IPS-20b (cell line): ENCODE measurements at regions not wholly inside any gene's neighbourhood (a gene's known extent, or its start where the extent isn't known, plus 50 kb on each side); places are given as distances from the start of the nearest gene placed in this dataset.

ENCODE experiments used
- H3K27ac ChIP-seq: one replicate; pipeline ENCODE4 v1.5.1; 2013; ENCODE audit warnings: low read length
- H3K27me3 ChIP-seq: 2 replicates; pipeline ENCODE4 v1.6.1; 2013; ENCODE audit warnings: mild to moderate bottlenecking, low read length, inconsistent platforms; ENCODE audit not compliant: insufficient read depth
- H3K36me3 ChIP-seq: 2 replicates; pipeline ENCODE4 v1.6.1; 2013; ENCODE audit warnings: low read depth, mild to moderate bottlenecking, inconsistent platforms, low read length, moderate library complexity; ENCODE audit not compliant: insufficient read depth
- H3K4me1 ChIP-seq: 2 replicates; pipeline ENCODE4 v1.6.1; 2013; ENCODE audit warnings: mild to moderate bottlenecking, control low read depth, inconsistent platforms, low read length, moderate library complexity; ENCODE audit not compliant: insufficient read depth
- H3K4me3 ChIP-seq: 2 replicates; pipeline ENCODE4 v1.5.1; 2013; ENCODE audit warnings: mild to moderate bottlenecking, low read length, inconsistent platforms
- H3K9ac ChIP-seq: 2 replicates; pipeline ENCODE4 v1.6.1; 2013; ENCODE audit warnings: low read depth, mild to moderate bottlenecking, inconsistent platforms, low read length, moderate library complexity
- H3K9me3 ChIP-seq: 2 replicates; pipeline ENCODE4 v1.6.1; 2013; ENCODE audit warnings: mild to moderate bottlenecking, low read depth, low read length, inconsistent platforms; ENCODE audit not compliant: insufficient read depth

DNA sequence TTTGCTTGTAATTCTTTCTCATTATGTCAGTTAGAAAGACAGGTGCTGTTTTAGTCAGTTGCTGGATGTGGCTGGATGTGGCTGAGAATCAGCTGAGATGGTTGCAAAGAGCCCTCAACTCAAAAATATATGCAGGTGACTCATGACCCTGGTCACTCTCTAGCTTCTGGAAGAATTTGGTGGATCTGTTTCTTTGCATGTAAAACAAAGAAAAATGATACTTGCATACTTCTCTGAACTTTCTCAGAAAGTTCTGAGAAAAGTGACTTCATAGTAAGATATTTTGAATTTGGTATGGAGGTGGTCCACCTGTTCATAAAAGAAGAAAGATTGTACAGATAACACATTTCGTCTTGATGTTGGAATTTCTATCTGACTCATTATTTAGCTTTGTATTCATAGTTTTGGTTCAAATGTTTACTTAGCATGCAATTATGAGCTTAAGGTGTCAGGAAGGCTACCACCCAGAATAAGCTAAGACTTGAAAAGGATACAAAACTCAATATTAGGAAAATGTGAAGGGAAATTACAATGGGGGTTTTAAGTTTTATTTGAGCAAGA is 163.2 kb upstream of the OLIG3 start:
- Histone ChIP-seq H3K27me3 (no peaks in the 10 kb centered on the region), H3K4me3 (no peak overlapping the region)

DNA sequence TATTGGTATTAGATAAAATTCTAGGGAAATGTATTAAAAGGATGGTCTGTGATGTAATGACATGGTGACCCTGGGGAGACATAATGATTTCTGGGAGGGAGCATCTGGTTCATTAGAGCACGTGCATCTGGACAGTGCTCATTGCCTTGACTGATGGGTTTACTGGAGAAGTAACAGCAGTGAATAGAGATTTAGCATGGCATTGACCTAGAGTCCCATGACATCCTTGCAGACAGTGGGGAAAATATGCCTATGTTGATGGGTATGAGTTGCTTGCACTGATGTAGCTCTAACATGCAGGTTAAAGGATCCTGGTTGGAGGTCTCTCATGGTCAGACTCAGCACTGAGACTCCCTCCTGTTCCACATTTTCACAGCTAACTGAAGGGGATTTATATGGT is 164.1 kb upstream of the OLIG3 start:
- H3K4me1 ChIP-seq: no peaks in the 10 kb centered on the region; the same call in 1 of the 2 replicates
- H3K4me3 ChIP-seq: no peak overlapping the region
- no peak overlapping the region for H3K9ac ChIP-seq
- no peaks in the 10 kb centered on the region for H3K36me3 ChIP-seq
- peaks cover 17% of the 10 kb centered on the region; the same call in 1 of the 2 replicates for H3K9me3 ChIP-seq
- no peak overlapping the region for H3K27ac ChIP-seq
- no peaks in the 10 kb centered on the region for H3K27me3 ChIP-seq

More for the DNA sequence above, 163.2 kb upstream of the OLIG3 start:
- H3K4me1 ChIP-seq: peaks cover 5% of the 10 kb centered on the region; the same call in 1 of the 2 replicates
- no peaks in the 10 kb centered on the region for H3K36me3 ChIP-seq
- H3K27ac ChIP-seq: no peak overlapping the region
- H3K9me3 ChIP-seq: peaks cover 17% of the 10 kb centered on the region; the same call in 1 of the 2 replicates
- no peak overlapping the region for H3K9ac ChIP-seq

- H3K4me3 ChIP-seq: no peak overlapping the region
- no peaks in the 10 kb centered on the region for H3K36me3 ChIP-seq
- H3K9me3 ChIP-seq: peaks cover 8% of the 10 kb centered on the region; the same call in 1 of the 2 replicates
- no peak overlapping the region for H3K9ac ChIP-seq
- no peaks in the 10 kb centered on the region for H3K27me3 ChIP-seq
- no peaks in the 10 kb centered on the region for H3K4me1 ChIP-seq
- H3K27ac ChIP-seq: no peak overlapping the region
Observed at GRCh38 chr6:137659871-137660270, 165.7 kb upstream of the OLIG3 start.

DNA sequence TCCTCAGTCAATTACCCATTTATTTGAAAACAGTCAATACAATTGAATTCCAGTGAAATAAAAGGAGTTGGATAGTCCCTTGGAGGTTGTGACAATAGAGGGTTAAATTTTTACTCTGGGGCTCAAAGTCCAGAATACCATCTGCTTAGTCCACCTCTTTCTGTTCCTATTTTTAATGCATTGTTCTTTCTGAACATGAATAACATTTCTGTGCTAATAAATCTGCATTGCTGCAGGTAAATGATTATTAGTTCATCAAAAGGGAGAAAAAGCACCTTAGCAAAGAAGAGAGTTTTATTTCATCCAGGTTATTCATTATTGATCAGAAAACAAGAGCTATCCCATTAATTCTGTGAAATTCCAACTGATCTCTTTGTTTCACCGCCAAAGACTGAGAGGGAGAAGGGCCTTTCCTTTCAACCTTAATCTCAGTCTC is 166.1 kb upstream of the OLIG3 start:
- H3K27ac ChIP-seq: no peak overlapping the region
- H3K9ac ChIP-seq: no peak overlapping the region
- no peaks in the 10 kb centered on the region for H3K4me1 ChIP-seq
- H3K9me3 ChIP-seq: peaks cover 3% of the 10 kb centered on the region; the same call in 1 of the 2 replicates
- no peak overlapping the region for H3K4me3 ChIP-seq
- H3K36me3 ChIP-seq: no peaks in the 10 kb centered on the region
- no peaks in the 10 kb centered on the region for H3K27me3 ChIP-seq

GRCh38 chr6:137661601-137662000 is 167.4 kb upstream of the OLIG3 start:
- no peak overlapping the region for H3K9ac ChIP-seq
- H3K27me3 ChIP-seq: no peaks in the 10 kb centered on the region
- H3K4me3 ChIP-seq: no peak overlapping the region
- H3K9me3 ChIP-seq: no peaks in the 10 kb centered on the region
- no peaks in the 10 kb centered on the region for H3K36me3 ChIP-seq
- no peaks in the 10 kb centered on the region for H3K4me1 ChIP-seq
- no peak overlapping the region for H3K27ac ChIP-seq

- Histone ChIP-seq H3K27ac (no peak overlapping the region), H3K9ac (no peak overlapping the region), H3K9me3 (no peaks in the 10 kb centered on the region), H3K4me1 (no peaks in the 10 kb centered on the region), H3K36me3 (no peaks in the 10 kb centered on the region), H3K27me3 (no peaks in the 10 kb centered on the region), H3K4me3 (no peak overlapping the region)
Observed at GRCh38 chr6:137664183-137664582, 170.0 kb upstream of the OLIG3 start.

- no peak overlapping the region for H3K27ac ChIP-seq
- H3K9me3 ChIP-seq: no peaks in the 10 kb centered on the region
- no peak overlapping the region for H3K9ac ChIP-seq
- no peak overlapping the region for H3K4me3 ChIP-seq
- no peaks in the 10 kb centered on the region for H3K27me3 ChIP-seq
- H3K4me1 ChIP-seq: no peaks in the 10 kb centered on the region
- H3K36me3 ChIP-seq: no peaks in the 10 kb centered on the region
Observed at GRCh38 chr6:137665342-137665934, 171.2 kb upstream of the OLIG3 start.

GRCh38 chr6:137666202-137666774 is 172.1 kb upstream of the OLIG3 start:
- Histone ChIP-seq H3K27me3 (no peaks in the 10 kb centered on the region), H3K4me3 (no peak overlapping the region), H3K9ac (no peak overlapping the region), H3K4me1 (no peaks in the 10 kb centered on the region), H3K9me3 (no peaks in the 10 kb centered on the region), H3K27ac (no peak overlapping the region), H3K36me3 (no peaks in the 10 kb centered on the region)

GRCh38 chr6:137673603-137674002 is 179.4 kb upstream of the OLIG3 start:
- H3K27me3 ChIP-seq: no peaks in the 10 kb centered on the region
- no peaks in the 10 kb centered on the region for H3K4me1 ChIP-seq
- H3K36me3 ChIP-seq: no peaks in the 10 kb centered on the region
- H3K4me3 ChIP-seq: no peak overlapping the region
- no peak overlapping the region for H3K9ac ChIP-seq
- no peaks in the 10 kb centered on the region for H3K9me3 ChIP-seq
- no peak overlapping the region for H3K27ac ChIP-seq

GRCh38 chr6:137676888-137677287 is 182.7 kb upstream of the OLIG3 start:
- Histone ChIP-seq H3K27ac (no peak overlapping the region), H3K9ac (no peak overlapping the region), H3K27me3 (no peaks in the 10 kb centered on the region), H3K4me3 (no peak overlapping the region), H3K36me3 (no peaks in the 10 kb centered on the region), H3K9me3 (no peaks in the 10 kb centered on the region), H3K4me1 (no peaks in the 10 kb centered on the region)

DNA sequence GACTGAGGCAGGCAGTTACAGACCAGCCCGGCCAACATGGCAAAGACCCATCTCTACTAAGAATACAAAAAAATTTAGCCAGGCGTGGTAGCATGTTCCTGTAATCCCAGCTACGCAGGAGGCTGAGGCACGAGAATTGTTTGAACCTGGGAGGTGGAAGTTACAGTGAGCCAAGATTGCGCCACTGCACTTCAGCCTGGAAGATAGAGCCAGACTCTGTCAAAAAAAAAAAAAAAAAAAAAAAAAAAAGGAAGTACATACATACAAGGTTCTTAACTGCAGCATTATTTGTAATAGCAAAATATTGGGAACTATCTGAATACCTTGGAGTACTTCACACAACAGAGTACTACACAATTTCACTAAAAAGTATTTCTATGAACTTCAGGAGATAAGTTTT is 183.5 kb upstream of the OLIG3 start:
- Histone ChIP-seq H3K36me3 (no peaks in the 10 kb centered on the region), H3K9me3 (no peaks in the 10 kb centered on the region), H3K4me3 (no peak overlapping the region), H3K27me3 (no peaks in the 10 kb centered on the region), H3K9ac (no peak overlapping the region), H3K4me1 (no peaks in the 10 kb centered on the region), H3K27ac (no peak overlapping the region)

- no peaks in the 10 kb centered on the region for H3K36me3 ChIP-seq
- no peaks in the 10 kb centered on the region for H3K27me3 ChIP-seq
- no peak overlapping the region for H3K9ac ChIP-seq
- no peaks in the 10 kb centered on the region for H3K9me3 ChIP-seq
- H3K4me3 ChIP-seq: no peak overlapping the region
- H3K4me1 ChIP-seq: no peaks in the 10 kb centered on the region
- H3K27ac ChIP-seq: no peak overlapping the region
Observed at GRCh38 chr6:137678451-137678850, 184.3 kb upstream of the OLIG3 start.
